ENCODE measurements at regions not wholly inside any gene's neighbourhood (a gene's known extent, or its start where the extent isn't known, plus 50 kb on each side); places are given as distances from the start of the nearest gene placed in this dataset.
A peak's percentile ranks its signal among the peaks of the same experiment; 100 is the strongest.

DNA sequence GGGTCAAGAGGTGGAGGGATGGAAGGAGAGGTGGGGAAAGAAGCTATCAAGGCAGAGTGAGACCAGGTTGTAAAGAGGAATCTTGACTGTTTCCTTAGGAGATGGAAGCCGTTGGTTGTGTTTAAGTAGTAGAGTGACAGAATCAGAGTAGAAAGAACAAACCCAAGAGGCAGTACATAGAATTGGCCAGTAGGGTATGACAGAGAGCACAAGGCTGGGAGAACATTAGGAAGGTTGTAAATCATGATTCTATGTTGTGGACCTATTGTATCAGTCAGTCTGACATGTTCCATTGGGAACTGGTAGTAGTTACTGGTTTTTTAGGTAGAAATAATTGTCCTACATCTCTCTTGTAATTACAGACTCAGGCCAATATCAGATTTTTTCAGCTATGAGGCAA is 486.9 kb upstream of the USP24 start:
- TF ChIP-seq IRF1 (CRISPR knock-in tag; IDR thresholded peaks at IDR 0.05): no peak
- TF ChIP-seq, protein P1, sequence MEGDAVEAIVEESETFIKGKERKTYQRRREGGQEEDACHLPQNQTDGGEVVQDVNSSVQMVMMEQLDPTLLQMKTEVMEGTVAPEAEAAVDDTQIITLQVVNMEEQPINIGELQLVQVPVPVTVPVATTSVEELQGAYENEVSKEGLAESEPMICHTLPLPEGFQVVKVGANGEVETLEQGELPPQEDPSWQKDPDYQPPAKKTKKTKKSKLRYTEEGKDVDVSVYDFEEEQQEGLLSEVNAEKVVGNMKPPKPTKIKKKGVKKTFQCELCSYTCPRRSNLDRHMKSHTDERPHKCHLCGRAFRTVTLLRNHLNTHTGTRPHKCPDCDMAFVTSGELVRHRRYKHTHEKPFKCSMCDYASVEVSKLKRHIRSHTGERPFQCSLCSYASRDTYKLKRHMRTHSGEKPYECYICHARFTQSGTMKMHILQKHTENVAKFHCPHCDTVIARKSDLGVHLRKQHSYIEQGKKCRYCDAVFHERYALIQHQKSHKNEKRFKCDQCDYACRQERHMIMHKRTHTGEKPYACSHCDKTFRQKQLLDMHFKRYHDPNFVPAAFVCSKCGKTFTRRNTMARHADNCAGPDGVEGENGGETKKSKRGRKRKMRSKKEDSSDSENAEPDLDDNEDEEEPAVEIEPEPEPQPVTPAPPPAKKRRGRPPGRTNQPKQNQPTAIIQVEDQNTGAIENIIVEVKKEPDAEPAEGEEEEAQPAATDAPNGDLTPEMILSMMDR (IDR thresholded peaks at IDR 0.05): peak; percentile 70
- no peak for TF ChIP-seq MAX (CRISPR knock-in tag; IDR thresholded peaks at IDR 0.05)
- TF ChIP-seq GRHL2 (CRISPR knock-in tag; IDR thresholded peaks at IDR 0.05; ENCODE audit: insufficient replicate concordance, severe bottlenecking): no peak
- TF ChIP-seq, protein P2, sequence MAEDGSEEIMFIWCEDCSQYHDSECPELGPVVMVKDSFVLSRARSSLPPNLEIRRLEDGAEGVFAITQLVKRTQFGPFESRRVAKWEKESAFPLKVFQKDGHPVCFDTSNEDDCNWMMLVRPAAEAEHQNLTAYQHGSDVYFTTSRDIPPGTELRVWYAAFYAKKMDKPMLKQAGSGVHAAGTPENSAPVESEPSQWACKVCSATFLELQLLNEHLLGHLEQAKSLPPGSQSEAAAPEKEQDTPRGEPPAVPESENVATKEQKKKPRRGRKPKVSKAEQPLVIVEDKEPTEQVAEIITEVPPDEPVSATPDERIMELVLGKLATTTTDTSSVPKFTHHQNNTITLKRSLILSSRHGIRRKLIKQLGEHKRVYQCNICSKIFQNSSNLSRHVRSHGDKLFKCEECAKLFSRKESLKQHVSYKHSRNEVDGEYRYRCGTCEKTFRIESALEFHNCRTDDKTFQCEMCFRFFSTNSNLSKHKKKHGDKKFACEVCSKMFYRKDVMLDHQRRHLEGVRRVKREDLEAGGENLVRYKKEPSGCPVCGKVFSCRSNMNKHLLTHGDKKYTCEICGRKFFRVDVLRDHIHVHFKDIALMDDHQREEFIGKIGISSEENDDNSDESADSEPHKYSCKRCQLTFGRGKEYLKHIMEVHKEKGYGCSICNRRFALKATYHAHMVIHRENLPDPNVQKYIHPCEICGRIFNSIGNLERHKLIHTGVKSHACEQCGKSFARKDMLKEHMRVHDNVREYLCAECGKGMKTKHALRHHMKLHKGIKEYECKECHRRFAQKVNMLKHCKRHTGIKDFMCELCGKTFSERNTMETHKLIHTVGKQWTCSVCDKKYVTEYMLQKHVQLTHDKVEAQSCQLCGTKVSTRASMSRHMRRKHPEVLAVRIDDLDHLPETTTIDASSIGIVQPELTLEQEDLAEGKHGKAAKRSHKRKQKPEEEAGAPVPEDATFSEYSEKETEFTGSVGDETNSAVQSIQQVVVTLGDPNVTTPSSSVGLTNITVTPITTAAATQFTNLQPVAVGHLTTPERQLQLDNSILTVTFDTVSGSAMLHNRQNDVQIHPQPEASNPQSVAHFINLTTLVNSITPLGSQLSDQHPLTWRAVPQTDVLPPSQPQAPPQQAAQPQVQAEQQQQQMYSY (CRISPR knock-in tag; IDR thresholded peaks at IDR 0.05): no peak
- TF ChIP-seq TCF7 (CRISPR knock-in tag; IDR thresholded peaks at IDR 0.05; ENCODE audit: low read depth): no peak
